ENCODE measurements at regions not wholly inside any gene's neighbourhood (a gene's known extent, or its start where the extent isn't known, plus 50 kb on each side); places are given as distances from the start of the nearest gene placed in this dataset.
"Not testable (repeated sequence)": the region's sequence is repeated elsewhere in the genome, so short reads cannot be mapped to it uniquely, and the experiment has no call there.

- DNase-seq, result no peak
Observed at GRCh38 chr13:57784633-57785032, 153.1 kb downstream of the PCDH17 start.

- DNase-seq, result no peak
Observed at GRCh38 chr13:57787058-57787791, 155.7 kb downstream of the PCDH17 start.

- DNase-seq, result no peak
Observed at GRCh38 chr13:57799624-57800023, 168.1 kb downstream of the PCDH17 start.

GRCh38 chr13:57813651-57814050 lies 182.1 kb downstream of the PCDH17 start:
- DNase-seq, result peak; percentile 16

GRCh38 chr13:57815600-57815999 lies 184.1 kb downstream of the PCDH17 start:
- DNase-seq, result no peak

- no peak for DNase-seq
Observed at GRCh38 chr13:57820924-57821323, 189.4 kb downstream of the PCDH17 start.

GRCh38 chr13:57823704-57824103 lies 192.2 kb downstream of the PCDH17 start:
- DNase-seq, result no peak

GRCh38 chr13:57824121-57824520 lies 192.6 kb downstream of the PCDH17 start:
- DNase-seq, result no peak

- DNase-seq, result no peak
Observed at GRCh38 chr13:57825066-57825465, 193.5 kb downstream of the PCDH17 start.

GRCh38 chr13:57829496-57829895 lies 198.0 kb downstream of the PCDH17 start:
- DNase-seq, result no peak

- no peak for DNase-seq
Observed at GRCh38 chr13:57832187-57832586, 200.6 kb downstream of the PCDH17 start.

- DNase-seq, result no peak
Observed at GRCh38 chr13:57837801-57838200, 206.3 kb downstream of the PCDH17 start.

GRCh38 chr13:57843521-57843920 lies 212.0 kb downstream of the PCDH17 start:
- DNase-seq, result no peak

GRCh38 chr13:57846600-57847173 lies 215.1 kb downstream of the PCDH17 start:
- no peak for DNase-seq

GRCh38 chr13:57857945-57858344 lies 226.4 kb downstream of the PCDH17 start:
- no peak for DNase-seq

- DNase-seq, result no peak
Observed at GRCh38 chr13:57858376-57858775, 226.8 kb downstream of the PCDH17 start.

- no peak for DNase-seq
Observed at GRCh38 chr13:57862879-57863278, 231.3 kb downstream of the PCDH17 start.

GRCh38 chr13:57865600-57866294 lies 234.2 kb downstream of the PCDH17 start:
- DNase-seq, result no peak

GRCh38 chr13:57874530-57874929 lies 243.0 kb downstream of the PCDH17 start:
- no peak for DNase-seq

GRCh38 chr13:57877601-57878000 lies 246.1 kb downstream of the PCDH17 start:
- no peak for DNase-seq

- no peak for DNase-seq
Observed at GRCh38 chr13:57878291-57878690, 246.7 kb downstream of the PCDH17 start.

GRCh38 chr13:57897225-57897624 lies 265.7 kb downstream of the PCDH17 start:
- no peak for DNase-seq

GRCh38 chr13:57899096-57899495 lies 267.6 kb downstream of the PCDH17 start:
- DNase-seq, result no peak

GRCh38 chr13:57909833-57910232 lies 278.3 kb downstream of the PCDH17 start:
- DNase-seq, result not testable (repeated sequence)

Data from NCI-H2171 (cell line).